Transverse colon (tissue), 4 donors: ENCODE measurements at regions not wholly inside any gene's neighbourhood (a gene's known extent, or its start where the extent isn't known, plus 50 kb on each side); places are given as distances from the start of the nearest gene placed in this dataset.

ENCODE experiments used
- DNase-seq: peaks from one replicate; pipeline ENCODE4 v3.0.0-alpha.2; 2019
- H3K27ac ChIP-seq, 4 donors: fragments of 200-600 bp; sonication (generic); 2 replicates each; pipeline ENCODE4 v1.5.1; 2016 to 2018; ENCODE audit warnings: inconsistent platforms in 4 of 4
- H3K27me3 ChIP-seq: fragments of 200-600 bp; sonication (generic); 2 replicates; pipeline ENCODE4 v1.5.1; 2017; ENCODE audit warnings: inconsistent platforms
- H3K36me3 ChIP-seq, 4 donors: fragments of 200-600 bp; sonication (generic); 2 replicates each; pipeline ENCODE4 v1.5.1; 2017 to 2019; ENCODE audit warnings: inconsistent platforms in 4 of 4
- H3K4me1 ChIP-seq, 4 donors: fragments of 200-600 bp; sonication (generic); 2 replicates each; pipeline ENCODE4 v1.5.1; 2017 to 2020; ENCODE audit warnings: inconsistent platforms in 4 of 4
- H3K4me3 ChIP-seq, 4 donors: fragments of 200-600 bp; sonication (generic); 1 replicate in 1 of 4; 2 replicates in 3 of 4; pipeline versions ENCODE4 v1.5.1 to v1.6.1; 2017 to 2019; ENCODE audit warnings: inconsistent platforms in 4 of 4
- H3K9me3 ChIP-seq, 2 donors: fragments of 200-600 bp; sonication (generic); 2 replicates each; pipeline ENCODE4 v1.5.1; 2017 to 2019; ENCODE audit warnings: inconsistent platforms in 2 of 2
- EP300 ChIP-seq: sonication (generic); formaldehyde crosslinking; IDR thresholded peaks from one replicate; pipeline ENCODE4 v1.6.1; 2017; ENCODE audit warnings: antibody characterized with exemption, low read depth
- POLR2A ChIP-seq: fragments of 450-650 bp; IDR thresholded peaks from one replicate; pipeline ENCODE4 v1.6.1; 2016; ENCODE audit warnings: antibody characterized with exemption, mild to moderate bottlenecking, moderate library complexity
- POLR2AphosphoS5 ChIP-seq, 3 donors: sonication (generic); formaldehyde crosslinking; IDR thresholded peaks; one replicate each; pipeline ENCODE4 v1.6.1; 2016; ENCODE audit warnings: antibody characterized with exemption in 3 of 3
- WGBS, 2 donors: methylation state at CpG; one replicate each; pipeline ENCODE4 v1.1.5; 2018; ENCODE audit warnings: low coverage in 1 of 2; 5-methylcytosine and 5-hydroxymethylcytosine counted together
- in situ Hi-C, 4 donors: fragments of 200-750 bp; cut with MboI; loops; one replicate each; pipeline versions ENCODE4 v1.15.0 to v1.15.1; 2017; ENCODE audit warnings: low sequenced_read_pairs in 3 of 4, low pct_ligation_motif_present in 1 of 4, low pct_unique_long_range_greater_than_20kb in 1 of 4
- intact Hi-C: fragments of 100-400 bp; cut with DNase I; formaldehyde crosslinking; loops from one replicate; pipeline ENCODE4 v1.15.1; 2023; ENCODE audit warnings: low total_unique reads
- TF ChIP-seq, protein P1 (sequence below), 5 experiments: fragments of 200-600 bp in 3 of 5; fragments of 450-650 bp in 2 of 5; sonication (generic) in 3 of 5; IDR thresholded peaks; 1 replicate in 2 of 5; 2 replicates in 3 of 5; pipeline ENCODE4 v1.5.1; 2016 to 2017; ENCODE audit warnings: antibody characterized with exemption in 5 of 5, inconsistent platforms in 3 of 5, mild to moderate bottlenecking in 2 of 5, moderate library complexity in 1 of 5

DNA sequence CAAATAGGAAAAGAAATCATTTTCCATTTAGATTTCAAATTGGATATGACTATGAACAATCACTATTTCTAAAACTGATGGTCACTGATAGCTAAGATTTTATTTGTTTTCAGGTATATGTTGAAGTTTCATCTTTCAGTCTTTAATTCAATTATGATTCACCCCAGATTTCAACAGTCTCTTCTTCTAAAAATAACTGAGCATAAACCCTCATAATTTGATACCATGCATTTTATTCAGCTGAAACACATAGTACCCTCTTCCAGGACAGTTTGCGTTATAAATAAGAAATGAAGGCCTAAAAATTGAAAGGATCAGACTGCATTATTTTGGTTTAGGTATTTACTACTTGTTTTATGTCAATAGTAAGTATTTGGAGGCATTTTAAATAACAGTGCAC lies 428.5 kb upstream of the NBEA start:
- 79 to 96% methylated on average over 1 of the region's 1 CpG for WGBS, 2 donors
- Histone ChIP-seq H3K4me1 (no peaks in the 10 kb centered on the region), H3K27ac (no peak overlapping the region)

DNA sequence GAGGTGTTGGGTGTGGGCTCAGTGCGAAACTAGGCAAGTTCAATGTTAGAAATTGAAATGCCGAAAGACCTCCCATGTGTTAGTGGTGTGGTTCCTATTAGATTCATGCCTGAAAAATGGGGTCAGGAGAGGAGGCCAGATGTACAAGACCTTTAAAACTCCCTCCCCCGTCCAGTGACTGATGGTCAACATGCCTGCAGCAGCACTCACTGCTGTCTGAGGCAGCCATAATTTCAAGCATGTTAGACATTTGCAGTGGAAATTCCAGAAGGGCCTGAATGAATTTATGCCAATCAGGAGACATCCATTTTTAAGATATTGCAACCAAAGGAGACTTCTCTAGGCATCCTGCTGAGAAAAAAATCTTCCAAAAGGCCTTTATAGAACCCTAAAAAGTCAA lies 426.9 kb upstream of the NBEA start:
- no peaks in the 10 kb centered on the region for H3K4me1 ChIP-seq
- 78 to 92% methylated on average over 2 to 3 of the region's 3 CpGs for WGBS, 2 donors

More for the DNA sequence above, 428.5 kb upstream of the NBEA start:
- H3K27me3 ChIP-seq = no peaks in the 10 kb centered on the region
- no peak for DNase-seq
- intact Hi-C loops = no loop called here
- TF ChIP-seq, protein P1, sequence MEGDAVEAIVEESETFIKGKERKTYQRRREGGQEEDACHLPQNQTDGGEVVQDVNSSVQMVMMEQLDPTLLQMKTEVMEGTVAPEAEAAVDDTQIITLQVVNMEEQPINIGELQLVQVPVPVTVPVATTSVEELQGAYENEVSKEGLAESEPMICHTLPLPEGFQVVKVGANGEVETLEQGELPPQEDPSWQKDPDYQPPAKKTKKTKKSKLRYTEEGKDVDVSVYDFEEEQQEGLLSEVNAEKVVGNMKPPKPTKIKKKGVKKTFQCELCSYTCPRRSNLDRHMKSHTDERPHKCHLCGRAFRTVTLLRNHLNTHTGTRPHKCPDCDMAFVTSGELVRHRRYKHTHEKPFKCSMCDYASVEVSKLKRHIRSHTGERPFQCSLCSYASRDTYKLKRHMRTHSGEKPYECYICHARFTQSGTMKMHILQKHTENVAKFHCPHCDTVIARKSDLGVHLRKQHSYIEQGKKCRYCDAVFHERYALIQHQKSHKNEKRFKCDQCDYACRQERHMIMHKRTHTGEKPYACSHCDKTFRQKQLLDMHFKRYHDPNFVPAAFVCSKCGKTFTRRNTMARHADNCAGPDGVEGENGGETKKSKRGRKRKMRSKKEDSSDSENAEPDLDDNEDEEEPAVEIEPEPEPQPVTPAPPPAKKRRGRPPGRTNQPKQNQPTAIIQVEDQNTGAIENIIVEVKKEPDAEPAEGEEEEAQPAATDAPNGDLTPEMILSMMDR (IDR thresholded peaks at IDR 0.05) = no peak
- no peak for TF ChIP-seq EP300
- no peak for TF ChIP-seq POLR2A
- TF ChIP-seq POLR2AphosphoS5 (IDR thresholded peaks at IDR 0.05) = no peak
- H3K9me3 ChIP-seq = no peaks in the 10 kb centered on the region
- H3K4me3 ChIP-seq = no peak overlapping the region
- no peaks in the 10 kb centered on the region for H3K36me3 ChIP-seq
- in situ Hi-C loops = no loop called here

DNA sequence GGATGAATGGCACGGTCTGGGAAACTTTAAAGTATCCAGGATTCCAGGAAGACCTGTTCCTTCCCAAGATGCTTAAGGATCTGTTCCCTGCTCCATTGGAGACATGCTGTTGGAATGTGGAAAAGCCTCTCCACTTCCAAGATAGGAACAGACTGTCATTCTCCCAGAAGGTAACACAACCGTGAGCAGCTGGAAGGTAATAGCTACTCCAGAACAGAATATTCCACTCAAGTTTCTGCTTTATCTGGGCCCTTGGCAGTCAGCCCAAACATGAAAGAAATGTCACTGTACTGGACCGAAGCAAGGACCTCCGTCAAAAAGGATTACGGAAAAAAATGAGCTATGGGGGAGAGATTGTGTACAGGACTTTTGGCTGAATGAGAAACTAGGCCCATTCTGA lies 420.9 kb upstream of the NBEA start:
- DNase-seq = no peak
- WGBS, 2 donors = 73 to 92% methylated on average over 5 of the region's 5 CpGs
- Histone ChIP-seq H3K4me3 (no peak overlapping the region), H3K4me1 (no peaks in the 10 kb centered on the region), H3K27me3 (no peaks in the 10 kb centered on the region), H3K9me3 (no peaks in the 10 kb centered on the region), H3K27ac (no peak overlapping the region), H3K36me3 (no peaks in the 10 kb centered on the region)
- intact Hi-C loops (no loop called here), in situ Hi-C loops (no loop called here)
- TF ChIP-seq, protein P1 (IDR thresholded peaks at IDR 0.05) = no peak
- no peak for TF ChIP-seq POLR2A
- no peak for TF ChIP-seq POLR2AphosphoS5 (IDR thresholded peaks at IDR 0.05)
- TF ChIP-seq EP300 = no peak

More for the DNA sequence above, 426.9 kb upstream of the NBEA start:
- DNase-seq = no peak
- Histone ChIP-seq H3K27ac (no peak overlapping the region), H3K4me3 (no peak overlapping the region), H3K9me3 (no peaks in the 10 kb centered on the region), H3K36me3 (no peaks in the 10 kb centered on the region), H3K27me3 (no peaks in the 10 kb centered on the region)
- TF ChIP-seq POLR2A (no peak), POLR2AphosphoS5 (IDR thresholded peaks at IDR 0.05) (no peak), EP300 (no peak)
- TF ChIP-seq, protein P1 (IDR thresholded peaks at IDR 0.05) = no peak
- in situ Hi-C loops = no loop called here
- intact Hi-C loops = no loop called here

DNA sequence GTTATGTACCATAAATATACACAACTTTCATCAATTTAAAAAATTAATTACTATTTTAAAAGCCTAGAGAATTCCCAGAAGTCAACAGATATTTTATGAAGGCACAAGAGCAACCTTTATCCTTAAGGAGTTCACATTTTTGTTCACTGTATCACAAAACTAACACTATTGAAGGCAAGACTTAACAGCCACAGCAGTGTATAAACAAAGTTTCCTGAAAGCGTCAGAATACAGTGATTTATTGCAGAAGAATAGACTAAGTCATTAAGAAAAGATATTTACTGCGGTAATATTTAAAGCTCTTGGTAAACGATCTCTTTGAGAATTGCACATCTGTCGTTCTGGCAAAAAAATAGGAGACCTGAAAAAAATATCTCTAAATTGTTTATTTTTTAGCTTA lies 419.3 kb upstream of the NBEA start:
- TF ChIP-seq, protein P1 (IDR thresholded peaks at IDR 0.05) = no peak
- no peak for DNase-seq
- H3K4me1 ChIP-seq = no peaks in the 10 kb centered on the region
- in situ Hi-C loops (no loop called here), intact Hi-C loops (no loop called here)
- no peaks in the 10 kb centered on the region for H3K36me3 ChIP-seq
- no peak overlapping the region for H3K4me3 ChIP-seq
- 41 to 69% methylated on average over 3 to 4 of the region's 4 CpGs for WGBS, 2 donors
- H3K9me3 ChIP-seq = no peaks in the 10 kb centered on the region
- no peaks in the 10 kb centered on the region for H3K27me3 ChIP-seq
- H3K27ac ChIP-seq = no peak overlapping the region
